PC-9 (cell line): ENCODE measurements at regions not wholly inside any gene's neighbourhood (a gene's known extent, or its start where the extent isn't known, plus 50 kb on each side); places are given as distances from the start of the nearest gene placed in this dataset.

Experiments used
- CTCF ChIP-seq: fragments of 200-600 bp; sonication (generic); conservative IDR thresholded peaks from 2 replicates; pipeline ENCODE4 v1.6.1; 2017; ENCODE audit warnings: mixed run types, antibody characterized with exemption, mild to moderate bottlenecking, moderate library complexity
- EZH2 ChIP-seq: fragments of 200-600 bp; sonication (generic); IDR thresholded peaks from 2 replicates; pipeline ENCODE4 v1.8.0; 2017; ENCODE audit warnings: antibody characterized with exemption, low read depth

GRCh38 chr21:28743723-28744122 is 249.0 kb downstream of the LTN1 start:
- TF ChIP-seq CTCF, result no peak
- TF ChIP-seq EZH2, result no peak
